K562 (cell line): ENCODE measurements at regions not wholly inside any gene's neighbourhood (a gene's known extent, or its start where the extent isn't known, plus 50 kb on each side); places are given as distances from the start of the nearest gene placed in this dataset.

Source experiments
- ATAC-seq: fragments of 200-7000 bp; cut with Tn5 transposase; 3 replicates; pipeline ENCODE4 v1.9.1; 2020; ENCODE audit warnings: moderate library complexity
- BruUV-seq: library from RNA; stranded (reverse); fragments of 400-500 nt; replicated peaks from 2 replicates; lab custom pipeline; 2021; lab: Mats Ljungman, UMichigan
- CTCF ChIA-PET: fragments of 300-600 bp; formaldehyde crosslinking; extraction: SDS; loops from one replicate; lab custom pipeline; 2021; ENCODE audit warnings: low intra/inter-chr PET ratio; lab: Yijun Ruan, JAX
- POLR2A ChIA-PET: fragments of 300-600, 350-650 bp; sonication (Branson Sonifier 250); formaldehyde crosslinking; extraction: SDS; loops from one replicate; lab custom pipeline; 2021; ENCODE audit warnings: antibody characterized with exemption, inconsistent platforms; lab: Yijun Ruan, JAX
- DNase-seq, 4 experiments: peaks; one replicate each; pipeline versions ENCODE4 v3.0.0 to v3.0.0-alpha.2; 2011 to 2018; ENCODE audit warnings: low spot score in 3 of 4, mixed read lengths in 3 of 4; ENCODE audit errors: extremely low read depth in 1 of 4
- FAIRE-seq: peaks from 2 replicates; lab custom pipeline; 2011; peaks lifted over from hg19 to GRCh38; lab: Jason Lieb, UNC
- H2AFZ ChIP-seq: 2 replicates; pipeline ENCODE4 v1.6.0; 2011; ENCODE audit warnings: low read depth, low read length, control low read depth, inconsistent platforms
- H3K27ac ChIP-seq: fragments of 200-600 bp; 3 replicates; pipeline ENCODE4 v1.8.0; 2011; ENCODE audit warnings: low read depth, mild to moderate bottlenecking, control low read depth, inconsistent platforms, low read length, moderate library complexity, mixed read lengths; ENCODE audit errors: extremely low read depth
- H3K27me3 ChIP-seq, 2 experiments: fragments of 300-600 bp in 1 of 2; 2 replicates in 1 of 2; 3 replicates in 1 of 2; pipeline versions ENCODE4 v1.6.0 to v1.8.0; 2011; ENCODE audit warnings: inconsistent platforms in 2 of 2, low read length in 2 of 2, mild to moderate bottlenecking in 1 of 2, mixed read lengths in 1 of 2, moderate library complexity in 1 of 2; ENCODE audit not compliant: control insufficient read depth in 2 of 2, insufficient read depth in 2 of 2
- H3K36me3 ChIP-seq: fragments of 300-600 bp; 3 replicates; pipeline ENCODE4 v1.8.0; 2011; ENCODE audit warnings: mild to moderate bottlenecking, low read length, inconsistent platforms; ENCODE audit not compliant: control insufficient read depth, insufficient read depth
- H3K4me1 ChIP-seq, 2 experiments: fragments of 200-600 bp in 1 of 2; replicated peaks in 1 of 2; 2 replicates in 1 of 2; 3 replicates in 1 of 2; pipeline versions ENCODE4 v1.5.1 to v1.8.0; 2011; ENCODE audit warnings: inconsistent platforms in 2 of 2, low read length in 2 of 2, mild to moderate bottlenecking in 1 of 2, mixed read lengths in 1 of 2, moderate library complexity in 1 of 2; ENCODE audit not compliant: control insufficient read depth in 2 of 2, insufficient read depth in 2 of 2
- H3K4me2 ChIP-seq: 2 replicates; pipeline ENCODE4 v1.6.1; 2011; ENCODE audit warnings: low read length, control low read depth, inconsistent platforms, mixed read lengths; ENCODE audit not compliant: insufficient read depth
- H3K4me3 ChIP-seq: fragments of 200-600 bp; sonication (generic), shearing (Covaris generic); 2 replicates; pipeline ENCODE4 v1.5.1; 2016; ENCODE audit warnings: control low read depth, inconsistent platforms
- H3K79me2 ChIP-seq: fragments of 200-600 bp; 3 replicates; pipeline ENCODE4 v1.8.0; 2011; ENCODE audit warnings: low read length, inconsistent platforms; ENCODE audit not compliant: control insufficient read depth, insufficient read depth
- H3K9ac ChIP-seq, 2 experiments: 2 replicates each; pipeline versions ENCODE4 v1.6.0 to v1.6.1; 2011; ENCODE audit warnings: low read depth in 2 of 2, low read length in 2 of 2, control low read depth in 1 of 2, inconsistent platforms in 1 of 2, mild to moderate bottlenecking in 1 of 2, mixed read lengths in 1 of 2; ENCODE audit not compliant: insufficient read depth in 1 of 2
- H3K9me1 ChIP-seq: one replicate; pipeline ENCODE4 v1.6.0; 2011; ENCODE audit warnings: inconsistent platforms, mild to moderate bottlenecking, low read length, moderate library complexity; ENCODE audit not compliant: control insufficient read depth, insufficient read depth
- H3K9me3 ChIP-seq: replicated peaks from 2 replicates; pipeline ENCODE4 v1.5.1; 2011; ENCODE audit warnings: low read depth, low read length, inconsistent platforms; ENCODE audit not compliant: control insufficient read depth, insufficient read depth
- H4K20me1 ChIP-seq: replicated peaks from 2 replicates; pipeline ENCODE4 v1.6.1; 2011; ENCODE audit warnings: low read length, inconsistent platforms, mixed read lengths; ENCODE audit not compliant: control insufficient read depth, insufficient read depth
- CTCF ChIP-seq, 3 experiments: IDR thresholded peaks in 2 of 3; conservative IDR thresholded peaks in 1 of 3; 2 replicates each; pipeline ENCODE4 v1.5.1; 2011 to 2012; ENCODE audit warnings: low read length in 3 of 3, mild to moderate bottlenecking in 3 of 3, control low read depth in 2 of 3, improper control_type of control experiment in 1 of 3, inconsistent platforms in 1 of 3, low read depth in 1 of 3, mixed read lengths in 1 of 3, moderate library complexity in 1 of 3; ENCODE audit not compliant: insufficient read depth in 2 of 3
- E2F4 ChIP-seq: sonication (generic); formaldehyde crosslinking; IDR thresholded peaks from 2 replicates; pipeline ENCODE4 v1.8.0; 2022; ENCODE audit warnings: mild to moderate bottlenecking, low read depth, missing genetic modification reagents
- SLC30A9 ChIP-seq: fragments of 250-450 bp; sonication (Bioruptor Pico); IDR thresholded peaks from 2 replicates; pipeline ENCODE4 v1.8.0; 2022; ENCODE audit warnings: mild to moderate bottlenecking, moderate library complexity
- SRSF9 ChIP-seq: fragments of 200-400 bp; formaldehyde crosslinking; IDR thresholded peaks from 2 replicates; pipeline ENCODE4 v1.6.1; 2017; ENCODE audit warnings: low read depth, low read length, borderline replicate concordance
- ZNF395 ChIP-seq: fragments of 200-800 bp; sonication (Bioruptor generic); IDR thresholded peaks from 2 replicates; pipeline ENCODE4 v1.6.1; 2017; ENCODE audit warnings: missing genetic modification characterization, missing compliant biosample characterization
- ZNF592 ChIP-seq: fragments of 450-650 bp; IDR thresholded peaks from 2 replicates; pipeline ENCODE4 v1.6.1; 2017; ENCODE audit warnings: antibody characterized with exemption, mild to moderate bottlenecking
- WGBS: fragments of 100-300 bp; shearing (Covaris generic); methylation state at CpG from one replicate; pipeline ENCODE4 v1.1.6; 2016; ENCODE audit warnings: low coverage, mixed read lengths; ENCODE audit not compliant: insufficient coverage; ENCODE audit errors: missing lambda C conversion rate; 5-methylcytosine and 5-hydroxymethylcytosine counted together
- in situ Hi-C: fragments of 300-500 bp; cut with MboI; formaldehyde crosslinking; loops from 4 replicates; pipeline ENCODE4 v1.15.0; 2018; ENCODE audit warnings: inconsistent platforms, mixed read lengths
- intact Hi-C: fragments of 100-400 bp; cut with micrococcal nuclease; formaldehyde crosslinking; loops from 2 replicates; pipeline ENCODE4 v1.14.2; 2022

GRCh38 chr20:11389186-11389585 lies 528.5 kb upstream of the BTBD3 start:
- H3K4me2 ChIP-seq, result no peak overlapping the region
- no peak overlapping the region for H3K4me3 ChIP-seq
- H3K9me3 ChIP-seq, result no peaks in the 10 kb centered on the region
- POLR2A ChIA-PET, result no interaction called here
- intact Hi-C loops (no loop called here), in situ Hi-C loops (no loop called here)
- H3K4me1 ChIP-seq, result no peaks in the 10 kb centered on the region
- no peaks in the 10 kb centered on the region for H3K27me3 ChIP-seq
- H4K20me1 ChIP-seq, result no peaks in the 10 kb centered on the region
- CTCF ChIA-PET, result no interaction called here
- TF ChIP-seq SLC30A9 (CRISPR knock-in tag), result no peak
- FAIRE-seq (no peak), ATAC-seq (no peak), DNase-seq (no peak)
- no TSS peak for BruUV-seq
- no peaks in the 10 kb centered on the region for H3K79me2 ChIP-seq
- no peak overlapping the region for H3K9ac ChIP-seq
- H3K36me3 ChIP-seq, result no peaks in the 10 kb centered on the region
- no peak overlapping the region for H3K27ac ChIP-seq
- no peaks in the 10 kb centered on the region for H3K9me1 ChIP-seq
- H2AFZ ChIP-seq, result no peak overlapping the region

- Histone ChIP-seq H3K27ac (no peak overlapping the region), H3K4me2 (no peak overlapping the region), H3K9me3 (no peaks in the 10 kb centered on the region), H3K9ac (no peak overlapping the region), H4K20me1 (no peaks in the 10 kb centered on the region), H3K9me1 (no peaks in the 10 kb centered on the region), H3K36me3 (no peaks in the 10 kb centered on the region), H3K4me1 (no peaks in the 10 kb centered on the region), H2AFZ (no peak overlapping the region), H3K79me2 (no peaks in the 10 kb centered on the region), H3K4me3 (no peak overlapping the region), H3K27me3 (no peaks in the 10 kb centered on the region)
- in situ Hi-C loops (no loop called here), intact Hi-C loops (no loop called here)
- no TSS peak for BruUV-seq
- ATAC-seq, result no peak
- POLR2A ChIA-PET, result no interaction called here
- no peak for FAIRE-seq
- no peak for DNase-seq
- WGBS, result 8% methylated on average over 2 of the region's 2 CpGs
- CTCF ChIA-PET, result no interaction called here
- TF ChIP-seq ZNF592 (no peak), E2F4 (CRISPR knock-in tag) (no peak), CTCF (IDR thresholded peaks at IDR 0.05 in 2 of 3, conservative IDR thresholded peaks at IDR 0.05 in 1 of 3; ENCODE audit: insufficient read depth in 2 of 3, low read depth in 1 of 3, low read length in 3 of 3) (no peak), SRSF9 (no peak), ZNF395 (CRISPR knock-in tag) (no peak)
Measured at GRCh38 chr20:11391591-11391990, 526.1 kb upstream of the BTBD3 start.
